Mammary epithelial cell (primary cell): ENCODE measurements at regions not wholly inside any gene's neighbourhood (a gene's known extent, or its start where the extent isn't known, plus 50 kb on each side); places are given as distances from the start of the nearest gene placed in this dataset.

Experiments used
- EZH2 ChIP-seq: IDR thresholded peaks from 2 replicates; pipeline ENCODE4 v1.6.1; 2012; ENCODE audit warnings: low read length, inconsistent platforms, borderline replicate concordance
- TF ChIP-seq, protein P1 (sequence below), 2 donors: IDR thresholded peaks in 1 of 2; conservative IDR thresholded peaks in 1 of 2; 2 replicates each; pipeline ENCODE4 v1.5.1; 2011 to 2012; ENCODE audit warnings: inconsistent platforms in 2 of 2, low read length in 2 of 2, mild to moderate bottlenecking in 2 of 2, control low read depth in 1 of 2, low read depth in 1 of 2; ENCODE audit not compliant: insufficient read depth in 1 of 2; ENCODE audit errors: extremely low read depth in 1 of 2

- TF ChIP-seq, protein P1, sequence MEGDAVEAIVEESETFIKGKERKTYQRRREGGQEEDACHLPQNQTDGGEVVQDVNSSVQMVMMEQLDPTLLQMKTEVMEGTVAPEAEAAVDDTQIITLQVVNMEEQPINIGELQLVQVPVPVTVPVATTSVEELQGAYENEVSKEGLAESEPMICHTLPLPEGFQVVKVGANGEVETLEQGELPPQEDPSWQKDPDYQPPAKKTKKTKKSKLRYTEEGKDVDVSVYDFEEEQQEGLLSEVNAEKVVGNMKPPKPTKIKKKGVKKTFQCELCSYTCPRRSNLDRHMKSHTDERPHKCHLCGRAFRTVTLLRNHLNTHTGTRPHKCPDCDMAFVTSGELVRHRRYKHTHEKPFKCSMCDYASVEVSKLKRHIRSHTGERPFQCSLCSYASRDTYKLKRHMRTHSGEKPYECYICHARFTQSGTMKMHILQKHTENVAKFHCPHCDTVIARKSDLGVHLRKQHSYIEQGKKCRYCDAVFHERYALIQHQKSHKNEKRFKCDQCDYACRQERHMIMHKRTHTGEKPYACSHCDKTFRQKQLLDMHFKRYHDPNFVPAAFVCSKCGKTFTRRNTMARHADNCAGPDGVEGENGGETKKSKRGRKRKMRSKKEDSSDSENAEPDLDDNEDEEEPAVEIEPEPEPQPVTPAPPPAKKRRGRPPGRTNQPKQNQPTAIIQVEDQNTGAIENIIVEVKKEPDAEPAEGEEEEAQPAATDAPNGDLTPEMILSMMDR (conservative IDR thresholded peaks at IDR 0.05 in 1 of 2, IDR thresholded peaks at IDR 0.05 in 1 of 2; ENCODE audit: extremely low read depth in 1 of 2, insufficient read depth in 1 of 2, low read depth in 1 of 2, low read length in 2 of 2) = no peak
- no peak for TF ChIP-seq EZH2
Measured at GRCh38 chr5:60503771-60504170, 196.2 kb downstream of the DEPDC1B start.
